Non-pigmented ciliary epithelial cell (primary cell): ENCODE measurements at regions not wholly inside any gene's neighbourhood (a gene's known extent, or its start where the extent isn't known, plus 50 kb on each side); places are given as distances from the start of the nearest gene placed in this dataset.

Experiments
- DNase-seq: peaks from one replicate; pipeline ENCODE4 v3.0.0-alpha.2; 2010; ENCODE audit warnings: low read depth

GRCh38 chrX:51437521-51437920 is 58.9 kb downstream of the NUDT11 start:
- DNase-seq: no peak

- DNase-seq: no peak
These were observed 61.3 kb downstream of the NUDT11 start for GRCh38 chrX:51435101-51435500.

- no peak for DNase-seq
These were observed 74.3 kb downstream of the NUDT11 start for GRCh38 chrX:51421972-51422597.

GRCh38 chrX:51420610-51421009 is 75.8 kb downstream of the NUDT11 start:
- peak; percentile 1 for DNase-seq

GRCh38 chrX:51408462-51408861 is 75.8 kb downstream of the NUDT10 start:
- DNase-seq: no peak

GRCh38 chrX:51407520-51408409 is 75.1 kb downstream of the NUDT10 start:
- DNase-seq: no peak

- DNase-seq: no peak
These were observed 74.3 kb downstream of the NUDT10 start for GRCh38 chrX:51406688-51407519.

- no peak for DNase-seq
These were observed 71.8 kb downstream of the NUDT10 start for GRCh38 chrX:51404445-51404844.

- no peak for DNase-seq
These were observed 63.4 kb downstream of the NUDT10 start for GRCh38 chrX:51395810-51396728.

- no peak for DNase-seq
These were observed 62.8 kb downstream of the NUDT10 start for GRCh38 chrX:51395480-51395809.
